ENCODE measurements at regions not wholly inside any gene's neighbourhood (a gene's known extent, or its start where the extent isn't known, plus 50 kb on each side); places are given as distances from the start of the nearest gene placed in this dataset.

- Histone ChIP-seq H3K27me3 (ENCODE audit: control insufficient read depth, insufficient read depth, low read length) (no peaks in the 10 kb centered on the region), H3K36me3 (ENCODE audit: control insufficient read depth, insufficient read depth, low read length) (no peaks in the 10 kb centered on the region), H3K27ac (ENCODE audit: low read length) (no peak overlapping the region), H3K9me3 (ENCODE audit: control insufficient read depth, insufficient read depth, low read length) (no peaks in the 10 kb centered on the region), H3K4me3 (ENCODE audit: low read length) (no peak overlapping the region), H3K4me1 (ENCODE audit: control insufficient read depth, insufficient read depth, low read length) (no peaks in the 10 kb centered on the region)
- Mint-ChIP-seq H3K4me3 (no peak overlapping the region), H3K27ac (no peak overlapping the region), H3K9me3 (no peaks in the 10 kb centered on the region), H3K36me3 (no peaks in the 10 kb centered on the region), H3K27me3 (ENCODE audit: low read depth in 2 of 2) (peaks cover 5 to 7% of the 10 kb centered on the region in 2 donors), H3K4me1 (no peaks in the 10 kb centered on the region)
- DNase-seq (no peak), ATAC-seq (no peak)
- intact Hi-C loops (cut with micrococcal nuclease): no loop called here
- WGBS (ENCODE audit: insufficient coverage): 68% methylated on average over 7 of the region's 7 CpGs
- no peak for TF ChIP-seq CTCF (IDR thresholded peaks at IDR 0.05)
These were observed 165.6 kb downstream of the PLPP3 start for GRCh38 chr1:56413671-56414199.

GRCh38 chr1:56411484-56412180 lies 167.7 kb downstream of the PLPP3 start:
- intact Hi-C loops (cut with micrococcal nuclease): no loop called here
- Histone ChIP-seq H3K9me3 (ENCODE audit: control insufficient read depth, insufficient read depth, low read length) (no peaks in the 10 kb centered on the region), H3K36me3 (ENCODE audit: control insufficient read depth, insufficient read depth, low read length) (no peaks in the 10 kb centered on the region), H3K27me3 (ENCODE audit: control insufficient read depth, insufficient read depth, low read length) (no peaks in the 10 kb centered on the region), H3K27ac (ENCODE audit: low read length) (no peak overlapping the region), H3K4me3 (ENCODE audit: low read length) (no peak overlapping the region), H3K4me1 (ENCODE audit: control insufficient read depth, insufficient read depth, low read length) (no peaks in the 10 kb centered on the region)
- no peak for TF ChIP-seq CTCF (IDR thresholded peaks at IDR 0.05)
- Mint-ChIP-seq H3K4me1 (no peaks in the 10 kb centered on the region), H3K27ac (no peak overlapping the region), H3K9me3 (no peaks in the 10 kb centered on the region), H3K4me3 (no peak overlapping the region), H3K27me3 (ENCODE audit: low read depth in 2 of 2) (peaks cover 5 to 11% of the 10 kb centered on the region in 2 donors), H3K36me3 (no peaks in the 10 kb centered on the region)
- DNase-seq (no peak), ATAC-seq (no peak)
- 88% methylated on average over 13 of the region's 13 CpGs for WGBS (ENCODE audit: insufficient coverage)

GRCh38 chr1:56411021-56411420 lies 168.3 kb downstream of the PLPP3 start:
- Histone ChIP-seq H3K9me3 (ENCODE audit: control insufficient read depth, insufficient read depth, low read length) (no peaks in the 10 kb centered on the region), H3K4me1 (ENCODE audit: control insufficient read depth, insufficient read depth, low read length) (no peaks in the 10 kb centered on the region), H3K27ac (ENCODE audit: low read length) (no peak overlapping the region), H3K27me3 (ENCODE audit: control insufficient read depth, insufficient read depth, low read length) (no peaks in the 10 kb centered on the region), H3K4me3 (ENCODE audit: low read length) (no peak overlapping the region), H3K36me3 (ENCODE audit: control insufficient read depth, insufficient read depth, low read length) (no peaks in the 10 kb centered on the region)
- peaks cover 5 to 11% of the 10 kb centered on the region in 2 donors for H3K27me3 Mint-ChIP-seq (ENCODE audit: low read depth in 2 of 2)
- H3K9me3 Mint-ChIP-seq: no peaks in the 10 kb centered on the region
- no peaks in the 10 kb centered on the region for H3K4me1 Mint-ChIP-seq
- no peak for DNase-seq
- 88% methylated on average over 2 of the region's 2 CpGs for WGBS (ENCODE audit: insufficient coverage)
- no peak for TF ChIP-seq CTCF (IDR thresholded peaks at IDR 0.05)
- intact Hi-C loops (cut with micrococcal nuclease): no loop called here
- no peak overlapping the region for H3K27ac Mint-ChIP-seq
- no peak for ATAC-seq
- no peak overlapping the region for H3K4me3 Mint-ChIP-seq
- no peaks in the 10 kb centered on the region for H3K36me3 Mint-ChIP-seq

GRCh38 chr1:56410405-56410804 lies 169.0 kb downstream of the PLPP3 start:
- no peaks in the 10 kb centered on the region for H3K4me1 Mint-ChIP-seq
- intact Hi-C loops (cut with micrococcal nuclease): no loop called here
- TF ChIP-seq CTCF (IDR thresholded peaks at IDR 0.05): no peak
- no peaks in the 10 kb centered on the region for H3K27me3 ChIP-seq (ENCODE audit: control insufficient read depth, insufficient read depth, low read length)
- DNase-seq: no peak
- 60% methylated on average over 1 of the region's 3 CpGs for WGBS (ENCODE audit: insufficient coverage)
- H3K9me3 Mint-ChIP-seq: no peaks in the 10 kb centered on the region
- H3K36me3 Mint-ChIP-seq: no peaks in the 10 kb centered on the region
- H3K9me3 ChIP-seq (ENCODE audit: control insufficient read depth, insufficient read depth, low read length): no peaks in the 10 kb centered on the region
- H3K27ac Mint-ChIP-seq: no peak overlapping the region
- no peaks in the 10 kb centered on the region for H3K36me3 ChIP-seq (ENCODE audit: control insufficient read depth, insufficient read depth, low read length)
- no peak overlapping the region for H3K4me3 ChIP-seq (ENCODE audit: low read length)
- ATAC-seq: no peak
- H3K4me3 Mint-ChIP-seq: no peak overlapping the region
- H3K27me3 Mint-ChIP-seq (ENCODE audit: low read depth in 2 of 2): peaks cover 5 to 11% of the 10 kb centered on the region in 2 donors
- no peaks in the 10 kb centered on the region for H3K4me1 ChIP-seq (ENCODE audit: control insufficient read depth, insufficient read depth, low read length)
- no peak overlapping the region for H3K27ac ChIP-seq (ENCODE audit: low read length)
